GM19467 (cell line): ENCODE measurements at regions not wholly inside any gene's neighbourhood (a gene's known extent, or its start where the extent isn't known, plus 50 kb on each side); places are given as distances from the start of the nearest gene placed in this dataset.

Experiments
- ATAC-seq: cut with Tn5 transposase; IDR thresholded peaks from one replicate; pipeline ENCODE4 v1.9.1; 2021; ENCODE audit warnings: mild to moderate bottlenecking, moderate library complexity; ENCODE audit not compliant: unreplicated experiment

DNA sequence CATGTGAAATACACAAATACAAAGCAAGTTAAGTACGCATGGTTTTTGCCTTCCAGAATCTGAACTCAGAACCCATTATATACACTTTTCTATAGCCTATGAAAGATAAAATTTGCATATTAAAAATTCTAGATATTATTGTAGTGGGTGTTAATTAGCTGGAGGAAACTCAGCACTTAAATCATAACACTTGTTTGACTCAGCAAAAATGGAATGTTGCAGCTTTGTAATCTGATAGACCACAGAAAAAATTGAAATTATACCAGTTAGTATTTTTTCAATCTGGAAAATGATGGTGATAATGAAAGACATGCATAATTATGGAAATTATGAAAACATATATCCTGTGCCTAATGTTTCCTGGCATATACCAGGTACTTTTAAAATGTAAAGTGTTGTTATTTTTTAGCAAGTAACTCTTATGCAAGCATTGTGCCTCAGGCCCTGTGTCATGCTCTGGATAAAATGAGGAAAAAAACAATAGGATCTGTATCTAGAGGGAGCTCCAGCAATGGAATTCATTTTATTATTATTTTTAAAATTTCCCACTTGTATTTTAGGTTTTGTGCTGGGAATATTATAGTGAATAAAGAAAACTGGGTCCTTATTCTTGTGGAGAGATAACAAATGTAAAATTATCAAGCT lies 490.4 kb upstream of the SEMA3A start:
- ATAC-seq = no peak

DNA sequence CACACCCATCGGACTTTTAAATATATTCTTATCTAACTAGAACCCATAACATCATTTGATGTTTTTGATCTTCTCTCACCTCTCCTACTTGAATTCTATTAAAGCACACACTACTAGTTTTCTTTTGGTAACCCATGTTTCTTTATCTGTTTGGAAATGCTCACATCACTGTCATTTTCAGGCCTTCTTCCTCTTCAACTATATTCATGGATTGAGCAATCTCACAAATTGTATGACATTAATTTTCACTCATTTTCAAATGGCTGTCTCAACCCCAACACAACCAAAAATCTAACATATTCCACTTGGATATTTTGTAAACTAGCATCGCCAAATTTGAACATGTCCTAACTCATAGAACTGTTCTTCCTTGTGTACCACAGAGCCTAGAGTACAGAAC lies 488.0 kb upstream of the SEMA3A start:
- no peak for ATAC-seq

DNA sequence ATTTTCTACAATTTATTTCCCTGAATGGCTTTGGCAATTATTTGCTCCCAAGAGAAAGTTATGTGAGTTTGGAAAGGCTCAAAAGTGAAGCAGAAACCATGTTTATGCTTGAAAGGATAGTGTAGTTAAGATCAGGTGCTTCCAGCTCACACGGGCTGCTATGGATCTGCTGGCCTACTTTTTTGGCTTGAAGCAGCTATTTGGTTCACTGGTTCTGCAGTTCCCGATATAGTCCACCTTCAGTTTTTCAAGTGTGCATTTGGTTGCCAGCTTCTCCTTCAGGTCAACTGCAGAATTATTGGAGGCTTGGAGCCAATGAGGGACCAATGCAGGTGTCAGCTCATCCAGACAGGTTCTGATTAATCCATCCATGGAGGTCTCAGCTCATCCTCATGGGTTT lies 484.3 kb upstream of the SEMA3A start:
- no peak for ATAC-seq

DNA sequence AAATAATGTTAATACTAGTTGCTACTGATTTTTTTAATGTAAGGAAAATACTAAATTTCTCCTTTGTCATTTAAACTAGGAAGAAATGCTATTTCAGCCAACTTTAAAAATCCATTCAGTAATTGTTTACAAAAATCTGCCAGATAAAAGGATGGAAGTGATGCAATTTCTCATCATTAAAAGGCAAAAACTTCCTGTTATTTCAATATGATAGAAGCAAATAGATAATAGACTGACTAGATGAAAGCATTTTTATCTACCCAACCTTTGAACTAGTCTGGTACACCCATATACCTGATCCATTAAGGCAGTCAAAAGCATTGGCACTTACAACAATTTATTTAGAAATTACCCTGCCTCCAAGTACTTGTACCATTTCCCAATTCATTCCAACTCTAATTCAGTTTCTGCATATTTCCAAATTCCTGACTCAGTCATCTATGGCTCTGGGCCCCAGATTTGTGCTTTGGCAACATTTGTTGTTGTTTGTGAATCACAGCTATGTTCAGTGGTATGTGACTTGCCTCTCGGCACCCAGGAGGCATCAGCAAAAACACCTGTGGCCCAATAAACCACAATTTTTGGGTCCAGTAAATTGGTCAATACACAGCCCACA lies 482.6 kb upstream of the SEMA3A start:
- no peak for ATAC-seq

DNA sequence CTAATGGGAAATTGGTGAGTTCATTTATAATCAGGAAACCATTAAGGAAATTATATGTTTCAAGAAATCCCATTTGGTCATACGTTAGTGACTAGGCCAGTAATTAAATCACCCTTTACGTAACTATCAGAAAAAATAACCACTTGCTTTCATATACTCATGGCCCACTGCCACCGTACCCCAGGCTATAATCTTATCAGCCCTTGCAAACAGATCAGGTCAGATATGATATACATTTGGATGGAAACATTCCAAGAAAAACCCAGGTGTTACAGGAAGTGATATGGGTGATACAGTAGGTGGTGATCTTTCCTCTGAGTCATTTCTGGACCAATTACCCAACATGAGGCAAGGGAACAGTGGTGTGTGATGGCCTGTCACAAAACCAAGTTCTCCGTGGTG lies 481.0 kb upstream of the SEMA3A start:
- no peak for ATAC-seq

DNA sequence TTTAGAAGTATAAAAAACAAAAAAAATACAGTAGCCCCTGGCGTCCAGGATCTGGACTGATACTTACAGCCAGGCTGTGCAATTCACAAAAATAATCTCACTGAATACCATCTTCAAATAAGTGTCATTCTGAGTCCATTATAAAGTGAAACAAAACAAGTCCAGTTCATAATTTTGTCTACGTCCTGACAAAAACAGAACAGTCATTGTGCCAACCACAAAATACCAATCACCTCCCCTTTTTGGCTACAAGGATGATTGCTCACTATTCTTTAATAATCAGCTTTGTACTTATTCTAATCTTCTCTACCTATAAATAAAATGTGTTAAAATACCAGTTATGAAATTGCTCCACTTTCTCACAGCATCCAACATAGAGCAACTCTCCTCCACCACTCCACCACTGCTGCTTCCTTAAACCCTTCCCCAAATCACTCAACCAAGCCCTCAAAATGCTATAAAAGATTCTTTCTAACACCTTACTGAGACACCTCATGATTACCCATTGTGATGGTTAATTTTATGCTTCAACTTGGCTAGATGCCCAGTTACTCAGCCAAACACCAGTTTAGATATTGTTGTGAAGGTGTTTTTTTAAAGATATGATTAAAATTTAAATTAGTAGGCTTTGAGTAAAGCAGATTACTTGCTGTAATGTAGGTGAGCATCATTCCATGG lies 479.8 kb upstream of the SEMA3A start:
- ATAC-seq = no peak

DNA sequence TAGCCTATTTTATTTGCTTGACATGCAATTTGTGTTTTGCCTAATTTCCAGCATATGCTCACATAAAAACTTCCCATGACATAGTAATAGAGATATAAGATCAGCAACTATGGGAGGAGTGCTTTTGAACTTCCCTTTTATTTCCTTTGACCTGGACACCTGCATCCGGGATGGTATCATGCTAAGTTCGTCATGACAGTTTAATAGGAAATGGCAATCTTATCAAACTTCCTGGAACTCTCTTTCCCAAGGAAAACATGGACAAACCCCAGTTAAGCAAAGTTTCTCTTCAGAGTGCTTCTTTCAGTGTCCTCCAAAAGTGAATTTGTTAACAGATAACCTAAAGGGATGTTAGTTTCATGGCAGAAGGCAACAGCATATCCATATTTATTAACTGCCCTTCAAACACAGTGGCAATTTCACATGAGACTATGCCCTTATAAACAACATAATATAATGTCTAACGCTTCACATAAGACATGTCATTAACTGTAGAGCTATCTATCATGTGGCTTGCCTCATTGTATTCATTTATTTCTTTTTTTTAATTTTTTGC lies 474.7 kb upstream of the SEMA3A start:
- no peak for ATAC-seq

DNA sequence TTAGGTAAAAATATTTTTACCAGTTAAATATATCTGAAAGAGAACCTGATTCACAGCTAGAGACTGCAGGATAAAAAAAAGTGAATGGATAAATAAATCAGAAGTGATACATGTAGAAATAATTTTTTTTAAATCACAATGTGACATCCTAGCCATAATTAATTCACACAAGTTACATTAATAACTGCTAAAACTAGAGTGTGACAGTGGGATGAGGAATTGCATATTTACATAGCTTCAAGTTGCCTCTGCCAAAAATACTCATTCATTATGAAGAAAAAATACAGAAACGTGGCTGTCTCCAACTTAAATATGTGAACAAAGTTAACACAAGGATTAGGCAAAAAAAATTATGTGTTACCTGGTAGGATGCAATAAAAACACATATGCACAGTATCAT lies 473.5 kb upstream of the SEMA3A start:
- ATAC-seq = no peak

DNA sequence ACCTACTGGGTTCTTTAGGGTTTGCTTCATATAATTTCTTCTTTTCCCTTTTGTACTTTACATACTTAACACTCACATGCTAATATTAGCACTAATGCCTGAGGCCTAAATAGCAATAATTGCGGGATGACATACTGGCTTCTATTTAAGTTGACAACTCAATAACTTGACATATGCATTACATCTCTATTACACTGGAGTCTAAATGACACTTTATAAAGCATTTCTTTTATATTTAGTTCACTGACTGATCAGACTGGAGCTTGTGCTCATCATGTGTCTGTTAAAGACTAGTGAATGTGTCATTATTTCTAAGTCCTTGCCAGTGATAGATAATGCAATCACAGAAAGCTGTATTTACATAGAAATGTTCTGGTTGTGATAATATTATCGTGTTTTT lies 472.1 kb upstream of the SEMA3A start:
- ATAC-seq = no peak

DNA sequence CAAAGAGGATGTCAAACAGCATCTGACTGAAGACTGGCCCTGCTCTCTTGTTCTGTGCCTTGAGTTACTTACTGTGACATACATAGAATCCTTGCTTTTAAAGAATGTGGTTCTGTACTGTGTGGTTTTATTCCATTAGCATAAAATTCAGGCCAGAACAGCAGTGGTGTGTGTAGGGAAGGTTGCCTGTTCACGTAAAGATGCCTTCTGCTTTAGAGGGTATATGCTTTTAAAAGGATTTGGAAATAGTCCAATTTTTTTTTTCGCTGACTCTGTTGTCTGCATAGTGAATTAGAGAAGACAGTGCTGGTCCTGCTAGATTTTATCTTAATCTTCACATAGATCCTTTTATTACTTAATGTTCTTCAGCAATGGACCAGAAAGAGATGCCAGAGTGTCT lies 470.8 kb upstream of the SEMA3A start:
- ATAC-seq = no peak

DNA sequence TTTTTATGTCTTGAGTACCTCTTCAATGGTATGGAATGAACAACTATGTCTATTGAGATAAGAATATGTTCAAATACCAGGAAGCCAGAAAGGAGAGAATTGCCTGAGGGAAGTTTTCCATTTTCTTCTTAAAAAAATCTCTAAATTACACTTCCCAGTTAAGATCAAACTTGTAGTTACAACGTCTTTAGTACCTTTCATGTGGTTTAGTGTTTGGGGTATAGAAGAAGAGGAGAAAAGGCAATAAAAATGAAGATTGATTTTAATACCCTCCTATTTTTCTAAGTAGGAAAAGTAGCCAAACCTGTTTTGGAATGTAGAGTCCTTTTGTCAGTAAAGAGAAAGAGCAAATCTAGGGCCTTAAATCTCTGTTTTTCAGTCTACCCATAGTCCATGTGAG lies 470.0 kb upstream of the SEMA3A start:
- no peak for ATAC-seq

DNA sequence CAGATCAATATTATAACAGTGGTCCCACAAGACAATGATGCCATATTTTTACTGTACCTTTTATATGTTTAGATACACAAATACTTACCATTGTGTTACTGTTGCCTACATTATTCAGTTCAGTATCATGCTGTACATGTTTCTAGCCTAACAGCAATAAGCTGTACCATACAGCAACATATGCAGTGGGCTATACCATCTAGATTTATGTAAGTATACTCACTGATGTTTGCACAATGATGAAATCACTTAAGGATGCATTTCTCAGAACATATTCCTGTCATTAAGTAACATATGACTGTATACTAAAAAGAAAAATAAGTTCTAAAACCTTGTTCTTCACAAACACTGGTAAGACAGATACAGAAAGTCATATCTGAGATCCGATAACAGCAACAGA lies 468.6 kb upstream of the SEMA3A start:
- ATAC-seq = no peak

DNA sequence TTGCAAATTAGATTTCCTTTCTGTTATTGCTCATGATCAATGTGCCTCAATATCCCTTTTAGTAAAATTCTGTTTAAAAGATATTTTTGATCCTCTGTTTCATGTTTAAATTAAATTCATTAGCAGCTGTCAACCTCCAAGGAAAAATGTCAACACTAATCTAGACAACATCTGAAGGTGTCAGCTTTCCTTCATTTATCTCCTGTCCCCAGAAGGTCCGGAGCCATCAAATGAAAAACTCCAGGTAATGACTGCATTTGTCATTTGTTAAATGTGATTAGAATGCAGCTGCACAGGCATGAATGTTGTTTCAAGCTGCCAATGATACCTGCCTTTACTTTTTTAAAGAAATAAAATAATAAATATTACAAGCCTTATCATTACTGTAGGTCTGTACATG lies 463.7 kb upstream of the SEMA3A start:
- ATAC-seq = no peak

DNA sequence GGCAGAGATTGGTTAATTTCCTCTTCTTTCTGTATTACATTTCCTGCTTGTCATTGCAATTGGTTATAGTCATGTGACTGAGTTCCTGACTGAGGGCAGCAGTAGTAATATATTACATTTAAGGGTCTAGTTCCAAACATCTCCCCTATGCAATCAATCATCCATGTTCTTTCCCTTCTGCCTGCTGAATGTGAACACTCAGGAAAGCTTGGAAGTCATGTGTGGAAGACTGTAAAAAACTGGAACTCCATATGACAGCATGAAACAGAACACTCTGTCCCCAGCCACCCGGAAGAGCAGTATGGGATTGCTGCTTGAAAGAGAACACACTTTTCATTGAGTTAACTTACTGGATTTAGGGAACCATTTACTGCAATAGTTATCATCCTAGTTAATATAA lies 459.7 kb upstream of the SEMA3A start:
- ATAC-seq = no peak

DNA sequence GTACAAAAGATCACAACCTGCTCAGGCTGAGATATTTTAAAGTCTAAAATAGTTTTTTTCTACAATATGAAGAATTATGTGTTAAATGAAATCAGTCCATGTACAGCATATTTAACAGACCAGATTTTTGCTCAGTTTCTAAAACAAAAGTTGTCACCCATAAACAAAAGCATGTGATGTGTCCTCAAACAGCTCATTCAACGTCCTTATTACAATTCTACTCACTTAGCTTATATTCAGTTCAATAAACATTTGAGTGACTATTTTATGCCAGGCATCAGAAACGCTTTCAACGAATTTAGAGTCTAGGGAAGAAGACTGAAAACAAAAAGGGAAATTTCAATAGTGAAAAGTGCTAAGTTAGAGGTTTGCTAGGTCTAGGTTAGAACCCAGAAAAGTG lies 457.3 kb upstream of the SEMA3A start:
- ATAC-seq = no peak

DNA sequence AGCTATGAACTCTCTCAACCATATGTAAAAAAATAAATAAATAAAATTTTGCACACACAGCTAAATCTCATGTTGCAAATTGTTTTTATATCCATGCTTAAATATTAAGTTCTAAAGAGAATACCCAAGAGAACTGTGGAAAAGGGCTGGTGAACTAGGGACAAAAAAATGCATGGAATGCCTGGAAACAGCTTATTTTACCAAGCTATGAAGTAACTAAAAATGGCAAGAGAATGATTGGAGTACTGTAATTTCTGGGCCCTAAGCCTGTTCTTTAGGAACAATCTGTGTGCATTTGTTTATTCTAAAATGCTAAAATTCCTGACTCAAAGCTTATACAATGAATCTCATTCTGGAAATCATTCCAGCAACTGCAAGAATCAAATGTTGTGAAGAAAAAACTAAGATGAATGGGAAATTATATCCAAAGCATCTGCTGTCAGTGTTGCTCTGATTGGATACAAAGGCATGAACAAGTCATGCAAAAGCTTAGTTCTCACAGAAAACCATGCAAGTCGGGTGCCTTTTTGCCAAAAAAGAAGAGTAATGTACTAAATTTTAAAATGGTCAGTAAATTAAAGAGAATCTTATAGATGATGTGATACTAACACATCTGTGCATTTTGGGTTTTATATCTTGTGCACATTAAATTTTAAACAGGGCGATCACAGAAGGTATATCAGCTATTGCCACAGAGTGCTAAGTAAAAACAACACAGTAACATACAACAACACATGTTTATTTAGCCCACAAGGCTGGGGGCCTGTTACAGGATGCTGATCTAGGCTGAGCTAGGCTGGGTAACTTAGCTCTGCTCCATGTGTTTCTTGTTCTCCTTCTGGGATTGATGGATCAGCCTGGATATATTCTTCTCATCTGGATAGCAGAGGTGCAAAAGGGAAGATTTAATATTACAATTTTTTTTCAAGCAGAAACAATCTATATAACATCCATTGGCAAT lies 453.5 kb upstream of the SEMA3A start:
- ATAC-seq = no peak

DNA sequence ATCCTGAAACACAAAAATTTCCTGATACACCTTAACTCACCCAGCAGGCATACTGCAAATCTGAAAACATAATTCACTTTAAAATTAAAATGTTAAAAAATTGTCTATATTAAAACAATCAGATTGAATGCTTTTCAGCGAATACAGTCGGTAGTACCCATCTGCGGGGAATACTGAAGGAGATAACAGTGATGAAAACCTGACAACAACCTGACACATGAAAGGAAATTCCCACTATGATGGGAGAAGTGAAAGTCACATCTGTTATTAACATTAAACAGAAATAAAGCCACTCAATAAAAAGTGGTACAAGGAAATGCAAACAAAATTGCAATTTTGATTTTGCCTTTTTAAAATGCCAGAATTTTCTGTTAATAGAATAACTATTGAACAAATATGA lies 448.0 kb upstream of the SEMA3A start:
- no peak for ATAC-seq

DNA sequence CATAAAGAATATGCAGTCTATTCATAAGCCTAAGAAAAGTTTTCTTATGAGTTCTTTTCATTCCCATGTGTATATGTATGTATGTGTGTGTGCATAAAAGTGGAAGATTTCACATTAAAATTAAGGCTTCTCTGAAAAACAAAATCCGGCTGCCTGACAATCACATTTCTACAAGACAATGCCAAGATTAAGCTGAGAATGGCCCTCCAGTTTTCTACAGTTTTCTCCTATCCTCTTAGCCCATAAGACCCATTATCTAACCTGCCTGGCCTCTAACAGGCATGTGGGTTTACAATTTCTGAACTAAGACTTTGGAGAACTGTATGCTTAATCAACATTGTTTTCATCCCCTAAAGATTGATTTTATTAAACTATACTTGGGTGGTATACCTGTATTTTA lies 446.0 kb upstream of the SEMA3A start:
- no peak for ATAC-seq

DNA sequence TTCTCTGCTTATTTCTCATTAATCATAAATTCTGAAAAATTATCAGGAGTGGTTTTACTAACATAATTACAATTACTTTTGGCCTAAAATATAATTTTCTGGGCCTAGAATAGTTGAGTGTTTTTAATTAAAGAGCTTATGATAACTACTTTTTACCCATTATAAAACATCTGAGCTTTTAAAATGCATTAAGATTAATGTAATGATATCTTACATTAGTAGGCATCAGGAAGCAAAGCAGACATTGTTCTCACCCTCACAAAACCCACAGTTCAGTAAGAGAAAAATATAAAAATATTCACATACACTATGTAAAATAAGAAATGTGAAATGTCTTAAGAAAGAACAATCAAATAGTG lies 443.7 kb upstream of the SEMA3A start:
- ATAC-seq = no peak

DNA sequence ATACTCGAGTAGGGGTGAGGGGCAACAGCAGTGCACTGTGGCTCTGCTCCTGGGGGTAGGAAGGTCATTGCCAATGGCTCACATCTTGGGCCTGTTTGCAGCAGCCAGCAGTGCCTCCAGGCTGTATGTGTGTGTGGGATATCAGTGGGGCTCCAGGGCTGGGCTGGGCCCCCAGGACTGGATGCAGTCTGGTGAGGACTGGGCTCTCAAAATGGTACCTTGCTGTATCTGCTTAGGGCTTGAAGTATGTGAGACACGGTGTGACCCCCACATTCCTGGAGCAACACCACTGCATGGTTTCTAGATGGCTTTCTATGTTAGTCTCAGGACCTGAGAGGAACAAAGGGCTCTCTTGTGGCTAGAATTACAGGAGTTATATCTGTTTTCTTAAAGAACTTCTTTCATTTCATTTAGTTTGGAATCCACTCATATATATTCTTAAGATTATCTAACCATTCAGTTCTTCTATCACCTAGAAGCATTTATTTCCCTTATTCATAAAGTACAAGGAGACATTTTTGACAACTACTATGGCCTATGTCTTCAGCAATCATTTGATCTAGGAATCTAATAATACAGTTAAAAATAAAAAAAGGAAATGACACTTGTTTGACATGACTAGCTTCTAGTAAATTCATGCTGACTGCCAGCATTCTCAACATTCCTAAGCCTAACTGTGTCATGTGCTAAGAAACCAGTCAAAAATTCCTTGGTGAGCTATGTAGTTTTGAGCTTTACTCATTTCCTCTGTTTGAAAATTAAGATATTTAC lies 443.2 kb upstream of the SEMA3A start:
- no peak for ATAC-seq

DNA sequence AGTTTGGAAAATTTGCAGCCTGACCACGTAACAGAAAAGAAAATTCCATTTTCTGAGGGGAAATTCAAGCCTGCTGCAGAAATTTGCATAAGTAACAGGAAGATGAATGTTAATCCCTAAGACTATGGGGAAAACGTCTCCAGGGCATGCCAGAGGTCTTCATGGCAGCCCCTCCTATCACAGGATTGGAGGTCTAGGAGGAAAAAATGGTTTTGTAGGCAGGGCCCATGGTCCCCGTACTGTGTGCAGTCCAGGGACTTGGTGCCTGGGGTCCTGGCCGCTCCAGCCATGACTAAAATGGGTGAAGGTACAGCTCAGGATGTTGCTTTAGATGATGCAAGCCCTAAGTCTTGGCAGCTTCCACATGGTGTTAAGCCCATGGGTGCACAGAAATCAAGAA lies 437.3 kb upstream of the SEMA3A start:
- ATAC-seq = no peak
